Ovary (tissue), 3 donors: ENCODE measurements at regions not wholly inside any gene's neighbourhood (a gene's known extent, or its start where the extent isn't known, plus 50 kb on each side); places are given as distances from the start of the nearest gene placed in this dataset.

Source experiments
- EP300 ChIP-seq: sonication (generic); formaldehyde crosslinking; IDR thresholded peaks from one replicate; pipeline ENCODE4 v1.6.1; 2017; ENCODE audit warnings: antibody characterized with exemption
- POLR2A ChIP-seq: fragments of 450-650 bp; IDR thresholded peaks from one replicate; pipeline ENCODE4 v1.6.1; 2017; ENCODE audit warnings: antibody characterized with exemption, mild to moderate bottlenecking, moderate library complexity
- TF ChIP-seq, protein P1 (sequence below), 3 donors: fragments of 450-650 bp in 2 of 3; fragments of 200-600 bp in 1 of 3; IDR thresholded peaks; one replicate each; pipeline versions ENCODE4 v1.5.1 to v1.8.0; 2016 to 2022; ENCODE audit warnings: antibody characterized with exemption in 3 of 3, mild to moderate bottlenecking in 1 of 3
- donor health status: DM: no; HTN: no; CAD: no.

DNA sequence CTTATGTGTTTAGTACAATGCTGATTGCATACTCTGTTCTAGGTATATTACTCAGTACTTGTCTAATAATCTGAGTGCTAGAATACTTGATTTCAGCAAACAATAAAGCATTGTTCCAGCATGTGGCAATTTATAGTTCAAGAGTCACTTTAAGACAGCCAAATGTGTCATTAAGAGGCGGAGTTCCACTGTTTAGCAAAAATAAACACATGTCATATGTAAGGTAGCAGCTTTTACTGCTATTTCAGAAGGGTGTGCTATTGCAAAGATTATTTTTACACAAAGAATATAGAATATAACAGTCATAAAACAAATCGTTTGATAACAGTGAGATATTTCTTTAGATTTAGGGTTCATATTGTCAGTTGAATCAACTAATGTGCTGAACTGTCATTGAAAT is 358.7 kb downstream of the TUSC7 start:
- TF ChIP-seq POLR2A (no peak), EP300 (no peak)
- TF ChIP-seq, protein P1, sequence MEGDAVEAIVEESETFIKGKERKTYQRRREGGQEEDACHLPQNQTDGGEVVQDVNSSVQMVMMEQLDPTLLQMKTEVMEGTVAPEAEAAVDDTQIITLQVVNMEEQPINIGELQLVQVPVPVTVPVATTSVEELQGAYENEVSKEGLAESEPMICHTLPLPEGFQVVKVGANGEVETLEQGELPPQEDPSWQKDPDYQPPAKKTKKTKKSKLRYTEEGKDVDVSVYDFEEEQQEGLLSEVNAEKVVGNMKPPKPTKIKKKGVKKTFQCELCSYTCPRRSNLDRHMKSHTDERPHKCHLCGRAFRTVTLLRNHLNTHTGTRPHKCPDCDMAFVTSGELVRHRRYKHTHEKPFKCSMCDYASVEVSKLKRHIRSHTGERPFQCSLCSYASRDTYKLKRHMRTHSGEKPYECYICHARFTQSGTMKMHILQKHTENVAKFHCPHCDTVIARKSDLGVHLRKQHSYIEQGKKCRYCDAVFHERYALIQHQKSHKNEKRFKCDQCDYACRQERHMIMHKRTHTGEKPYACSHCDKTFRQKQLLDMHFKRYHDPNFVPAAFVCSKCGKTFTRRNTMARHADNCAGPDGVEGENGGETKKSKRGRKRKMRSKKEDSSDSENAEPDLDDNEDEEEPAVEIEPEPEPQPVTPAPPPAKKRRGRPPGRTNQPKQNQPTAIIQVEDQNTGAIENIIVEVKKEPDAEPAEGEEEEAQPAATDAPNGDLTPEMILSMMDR (IDR thresholded peaks at IDR 0.05), result no peak
